ELR (cell line): ENCODE measurements at regions not wholly inside any gene's neighbourhood (a gene's known extent, or its start where the extent isn't known, plus 50 kb on each side); places are given as distances from the start of the nearest gene placed in this dataset.

ENCODE experiments used
- DNase-seq: peaks from one replicate; pipeline ENCODE4 v3.0.0-alpha.2; 2015; ENCODE audit warnings: low read depth

- DNase-seq = no peak
Measured at GRCh38 chr7:155138204-155138603, 68.1 kb downstream of the HTR5A start.

DNA sequence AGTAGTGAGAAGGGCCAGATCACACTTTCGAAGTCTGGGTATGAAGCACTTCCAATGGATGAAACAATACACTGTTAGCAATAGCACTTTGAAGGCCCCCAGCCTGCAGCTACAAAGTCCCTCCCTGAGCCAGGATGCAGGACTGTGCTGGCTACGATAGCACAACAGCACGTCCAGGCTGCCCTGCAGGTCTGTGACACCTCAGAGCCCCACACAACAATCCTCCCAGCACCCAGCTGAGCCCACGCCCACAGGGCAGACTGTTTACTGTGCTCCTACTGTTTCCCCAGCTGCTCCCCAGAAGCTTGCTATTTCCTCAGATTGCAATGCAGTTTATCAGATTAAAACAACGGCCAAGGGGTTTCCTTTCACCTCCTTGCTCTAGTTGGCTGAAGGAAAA lies 71.4 kb downstream of the HTR5A start:
- no peak for DNase-seq

DNA sequence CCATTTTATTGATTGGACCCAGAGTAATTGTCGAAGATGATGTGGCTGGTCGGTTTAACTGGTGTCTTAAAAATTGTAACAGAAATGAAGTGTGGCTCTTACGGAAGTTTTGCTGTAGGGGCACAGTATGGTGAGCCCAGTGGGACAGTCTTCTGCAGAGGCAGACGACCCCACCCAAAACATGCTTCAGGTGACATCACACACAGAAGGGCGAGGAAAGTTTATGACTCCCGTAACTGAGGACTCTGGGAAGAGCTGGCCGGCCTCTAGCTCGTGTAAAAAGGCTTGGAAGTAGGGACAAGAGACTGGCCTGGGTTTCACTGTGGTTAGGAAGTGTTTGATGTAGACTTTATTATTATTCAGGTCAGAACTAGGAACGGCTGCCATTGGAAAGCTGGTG lies 73.3 kb downstream of the HTR5A start:
- DNase-seq = no peak

- DNase-seq = no peak
Measured at GRCh38 chr7:155144371-155144770, 74.2 kb downstream of the HTR5A start.

- no peak for DNase-seq
Measured at GRCh38 chr7:155145477-155146255, 75.5 kb downstream of the HTR5A start.

GRCh38 chr7:155147172-155147571 lies 77.0 kb downstream of the HTR5A start:
- DNase-seq = no peak

- DNase-seq = no peak
Measured at GRCh38 chr7:155147624-155148023, 77.5 kb downstream of the HTR5A start.

- no peak for DNase-seq
Measured at GRCh38 chr7:155153676-155154075, 83.6 kb downstream of the HTR5A start.

DNA sequence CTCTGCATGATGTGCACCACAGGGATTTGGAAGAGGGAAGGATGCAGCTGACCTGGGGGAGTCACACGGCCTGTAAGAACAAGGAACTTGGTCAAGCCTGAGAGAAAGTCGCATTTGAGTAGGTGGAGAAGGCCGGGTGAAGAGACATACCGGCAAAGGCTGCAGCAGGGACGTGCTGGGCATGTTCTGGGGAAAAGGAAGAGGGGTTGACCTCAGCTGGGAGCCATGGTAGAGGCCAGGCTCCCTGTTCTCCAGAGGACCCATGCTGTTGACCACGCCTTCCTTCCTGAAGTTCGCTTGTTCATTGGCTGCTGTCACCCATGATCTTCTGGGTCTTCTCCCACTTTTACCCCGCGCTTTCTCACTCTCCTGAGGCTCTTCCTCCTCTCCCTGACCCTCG lies 84.5 kb downstream of the HTR5A start:
- no peak for DNase-seq

- DNase-seq = no peak
Measured at GRCh38 chr7:155161690-155162089, 91.6 kb downstream of the HTR5A start.

GRCh38 chr7:155162422-155162821 lies 92.3 kb downstream of the HTR5A start:
- no peak for DNase-seq

GRCh38 chr7:155163696-155164095 lies 93.6 kb downstream of the HTR5A start:
- DNase-seq = no peak

DNA sequence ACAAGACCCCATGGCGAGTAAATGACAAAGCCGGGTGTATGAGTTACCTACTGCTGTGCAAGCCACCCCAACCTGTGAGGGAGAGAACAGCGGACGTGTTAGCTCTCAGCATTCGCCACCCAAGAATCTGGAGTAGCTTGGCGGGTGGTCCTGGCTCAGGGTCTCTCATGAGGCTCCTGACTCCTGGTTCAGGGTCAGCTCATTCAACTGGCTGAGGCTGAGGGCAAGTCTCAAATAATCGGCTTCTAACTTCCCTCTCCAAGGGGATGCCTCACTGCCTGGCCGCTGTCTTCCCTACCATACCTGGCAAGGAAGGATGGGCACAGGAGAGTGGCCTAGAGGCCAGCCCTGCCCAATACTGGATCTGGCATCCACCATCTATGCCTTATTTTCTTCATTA lies 94.2 kb downstream of the HTR5A start:
- DNase-seq = no peak

DNA sequence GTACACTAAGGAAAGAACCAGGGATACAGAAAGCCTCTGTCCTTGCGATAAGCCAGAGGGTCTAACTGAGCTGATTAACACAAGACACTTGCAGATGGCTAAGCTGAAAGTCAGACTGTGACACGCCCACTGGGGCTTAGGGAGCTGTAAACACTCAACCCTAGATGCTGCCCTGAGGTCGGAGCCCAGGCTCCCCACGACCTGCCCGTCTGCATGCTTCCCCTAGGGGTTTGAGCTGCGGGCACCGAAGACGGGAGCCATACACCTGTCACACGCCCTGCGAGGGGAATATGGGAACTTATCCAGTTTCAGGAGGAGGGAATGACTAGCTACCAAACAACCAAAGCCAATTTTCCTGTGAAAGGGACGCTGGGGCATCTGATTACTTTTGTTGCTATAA lies 96.0 kb downstream of the HTR5A start:
- peak; percentile 61 for DNase-seq

DNA sequence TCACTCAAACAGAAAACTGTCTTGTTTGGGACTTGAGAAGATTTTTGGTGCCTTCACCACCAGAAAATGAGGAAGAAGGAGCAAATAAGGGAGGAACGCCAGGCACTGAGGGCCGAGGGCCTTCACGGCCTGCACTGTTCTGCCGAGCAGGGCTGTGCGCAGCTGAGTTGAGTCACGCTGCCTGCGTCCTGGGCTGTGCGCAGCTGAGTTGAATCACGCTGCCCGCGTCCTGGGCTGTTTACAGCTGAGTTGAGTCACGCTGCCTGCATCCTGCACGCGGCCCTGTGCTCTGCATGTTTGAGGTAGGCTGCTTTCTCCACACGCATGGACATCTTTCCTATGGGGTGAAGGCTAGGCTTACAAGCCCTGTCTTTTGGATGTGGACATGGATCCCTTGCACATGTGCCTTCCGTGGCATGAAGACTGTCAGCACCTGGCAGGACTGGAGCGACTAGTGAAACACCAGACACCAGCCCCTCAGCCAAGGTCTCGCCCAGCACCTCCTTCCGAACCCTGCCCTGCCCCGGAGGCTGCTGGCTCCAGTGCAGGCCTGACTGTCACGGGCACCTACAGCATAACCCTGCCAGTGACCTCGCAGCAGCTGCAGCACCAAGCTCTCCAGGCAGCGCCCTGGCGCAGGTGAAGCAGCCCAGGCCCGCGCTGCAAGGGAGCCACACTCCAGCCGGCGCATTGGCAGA lies 96.7 kb downstream of the HTR5A start:
- peak; percentile 98 for DNase-seq

GRCh38 chr7:155167706-155168365 lies 97.7 kb downstream of the HTR5A start:
- peak; percentile 5 for DNase-seq

DNA sequence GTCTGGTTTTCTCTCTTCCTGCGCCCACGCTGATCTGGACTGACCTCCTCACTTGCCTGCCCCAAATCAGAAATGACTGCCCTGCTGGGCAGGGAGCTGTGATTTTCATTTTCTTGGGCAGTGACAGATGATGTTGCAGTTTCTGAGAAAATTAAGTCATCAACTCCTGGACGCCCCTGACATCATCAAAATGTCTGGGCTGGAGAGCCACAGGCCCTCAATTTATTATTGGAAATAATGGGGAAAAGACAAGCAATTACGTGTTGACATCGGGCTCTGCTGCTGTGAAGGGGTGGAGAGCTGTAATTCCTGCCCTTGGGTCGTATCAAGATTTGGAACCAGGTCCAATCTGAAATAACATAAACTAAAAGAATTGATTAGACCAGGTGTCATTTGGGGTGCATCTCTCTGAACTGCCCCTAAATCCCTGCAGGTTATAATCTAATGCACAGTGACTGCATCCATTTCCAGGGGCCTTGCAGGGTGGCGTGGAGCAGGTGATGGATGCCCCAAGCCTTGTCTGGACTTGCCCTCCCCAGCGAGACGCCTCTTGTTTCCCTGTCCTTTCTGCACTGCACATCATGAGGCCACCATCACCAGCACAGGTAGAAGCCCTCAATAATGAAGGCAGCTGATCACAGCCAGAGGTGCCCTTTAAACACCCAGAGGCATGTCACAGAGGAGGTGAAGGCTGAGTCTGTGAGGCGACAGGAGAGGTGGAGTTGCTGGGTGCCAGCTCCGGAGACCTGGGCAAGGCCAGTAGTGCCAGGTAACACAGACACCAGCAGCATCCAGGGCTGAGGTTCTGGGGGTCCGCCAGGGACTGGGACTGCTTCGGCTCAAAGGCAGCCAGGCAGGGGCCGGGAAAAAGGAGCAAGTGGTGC lies 98.7 kb downstream of the HTR5A start:
- no peak for DNase-seq

GRCh38 chr7:155169498-155170065 lies 99.5 kb downstream of the HTR5A start:
- DNase-seq = no peak

DNA sequence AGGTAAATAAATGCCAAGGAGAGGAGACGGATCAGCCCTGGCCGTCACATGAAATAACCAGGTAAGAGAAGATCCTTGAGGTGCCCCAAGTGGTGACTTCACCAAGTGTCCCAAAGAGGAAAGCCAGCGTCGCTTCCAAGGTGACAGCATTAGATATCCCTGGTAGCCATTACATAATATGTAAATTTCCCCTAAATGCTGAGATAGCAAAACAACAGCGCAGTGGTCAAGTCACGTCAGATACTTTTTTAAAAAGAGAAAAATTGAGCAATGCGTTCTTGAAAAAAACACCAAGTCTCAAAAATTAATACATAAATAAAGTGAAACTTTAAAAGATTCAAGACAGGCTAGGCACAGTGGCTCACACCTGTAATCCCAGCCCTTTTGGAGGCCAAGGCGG lies 100.2 kb downstream of the HTR5A start:
- DNase-seq = no peak

- no peak for DNase-seq
Measured at GRCh38 chr7:155172141-155172540, 102.0 kb downstream of the HTR5A start.

- no peak for DNase-seq
Measured at GRCh38 chr7:155173905-155174304, 103.8 kb downstream of the HTR5A start.

DNA sequence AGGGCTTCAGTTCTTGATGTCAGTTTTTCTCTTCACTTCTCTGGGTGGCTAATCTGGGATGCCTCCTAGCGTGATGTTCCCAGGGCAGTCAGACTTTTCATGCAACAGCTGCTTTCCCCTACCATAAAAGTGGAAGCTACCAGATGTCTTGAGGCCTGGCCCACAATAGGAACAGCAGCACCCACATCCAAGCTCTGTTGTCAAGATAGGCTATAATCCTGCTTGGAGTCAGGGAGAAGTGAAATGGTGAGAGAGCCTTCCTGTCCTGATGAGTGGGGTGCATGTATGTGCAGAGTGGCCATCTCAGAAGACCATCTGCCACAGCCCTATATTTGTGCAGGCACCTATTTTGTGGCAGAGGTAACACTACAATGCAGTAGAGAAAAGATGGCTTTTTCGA lies 108.0 kb downstream of the HTR5A start:
- no peak for DNase-seq
